KMS-11 (cell line): ENCODE measurements at regions not wholly inside any gene's neighbourhood (a gene's known extent, or its start where the extent isn't known, plus 50 kb on each side); places are given as distances from the start of the nearest gene placed in this dataset.

Experiments used
- H2AFZ ChIP-seq: fragments of 200-600 bp; sonication (generic); 2 replicates; pipeline ENCODE4 v1.6.1; 2016; ENCODE audit warnings: antibody characterized with exemption, mixed run types, low read depth
- H3K27ac ChIP-seq: fragments of 200-600 bp; sonication (generic); 2 replicates; pipeline ENCODE4 v1.6.1; 2016; ENCODE audit warnings: mild to moderate bottlenecking, mixed run types
- H3K27me3 ChIP-seq: fragments of 200-600 bp; sonication (generic); 2 replicates; pipeline ENCODE4 v1.6.1; 2017; ENCODE audit warnings: mild to moderate bottlenecking, low read depth, mixed run types, moderate library complexity; ENCODE audit not compliant: insufficient read depth
- H3K36me3 ChIP-seq: fragments of 200-600 bp; sonication (generic); 2 replicates; pipeline ENCODE4 v1.6.1; 2017; ENCODE audit warnings: mild to moderate bottlenecking, mixed run types; ENCODE audit not compliant: insufficient read depth
- H3K4me1 ChIP-seq: fragments of 200-600 bp; sonication (generic); 2 replicates; pipeline ENCODE4 v1.6.1; 2016; ENCODE audit warnings: mild to moderate bottlenecking, low read depth, mixed run types; ENCODE audit not compliant: poor library complexity, severe bottlenecking
- H3K4me2 ChIP-seq: fragments of 200-600 bp; sonication (generic); 2 replicates; pipeline ENCODE4 v1.7.0; 2016; ENCODE audit warnings: mild to moderate bottlenecking, mixed run types
- H3K4me3 ChIP-seq: fragments of 200-600 bp; sonication (generic); IDR thresholded peaks from 2 replicates; pipeline ENCODE4 v1.6.1; 2017; ENCODE audit warnings: low read depth, low read length, mixed read lengths; ENCODE audit not compliant: insufficient read depth
- H3K79me2 ChIP-seq: fragments of 200-600 bp; sonication (generic); 2 replicates; pipeline ENCODE4 v1.6.1; 2016; ENCODE audit warnings: low read depth, mixed run types; ENCODE audit not compliant: insufficient read depth
- H3K9ac ChIP-seq: fragments of 200-600 bp; sonication (generic); 2 replicates; pipeline ENCODE4 v1.6.1; 2016; ENCODE audit warnings: mild to moderate bottlenecking, mixed run types
- H4K20me1 ChIP-seq: fragments of 200-600 bp; sonication (generic); 2 replicates; pipeline ENCODE4 v1.6.1; 2016; ENCODE audit warnings: mild to moderate bottlenecking, mixed run types; ENCODE audit not compliant: insufficient read depth
- CTCF ChIP-seq: fragments of 200-600 bp; sonication (generic); conservative IDR thresholded peaks from 2 replicates; pipeline ENCODE4 v1.6.1; 2017; ENCODE audit warnings: low read depth, mild to moderate bottlenecking, antibody characterized with exemption, low read length, moderate library complexity, mixed read lengths

DNA sequence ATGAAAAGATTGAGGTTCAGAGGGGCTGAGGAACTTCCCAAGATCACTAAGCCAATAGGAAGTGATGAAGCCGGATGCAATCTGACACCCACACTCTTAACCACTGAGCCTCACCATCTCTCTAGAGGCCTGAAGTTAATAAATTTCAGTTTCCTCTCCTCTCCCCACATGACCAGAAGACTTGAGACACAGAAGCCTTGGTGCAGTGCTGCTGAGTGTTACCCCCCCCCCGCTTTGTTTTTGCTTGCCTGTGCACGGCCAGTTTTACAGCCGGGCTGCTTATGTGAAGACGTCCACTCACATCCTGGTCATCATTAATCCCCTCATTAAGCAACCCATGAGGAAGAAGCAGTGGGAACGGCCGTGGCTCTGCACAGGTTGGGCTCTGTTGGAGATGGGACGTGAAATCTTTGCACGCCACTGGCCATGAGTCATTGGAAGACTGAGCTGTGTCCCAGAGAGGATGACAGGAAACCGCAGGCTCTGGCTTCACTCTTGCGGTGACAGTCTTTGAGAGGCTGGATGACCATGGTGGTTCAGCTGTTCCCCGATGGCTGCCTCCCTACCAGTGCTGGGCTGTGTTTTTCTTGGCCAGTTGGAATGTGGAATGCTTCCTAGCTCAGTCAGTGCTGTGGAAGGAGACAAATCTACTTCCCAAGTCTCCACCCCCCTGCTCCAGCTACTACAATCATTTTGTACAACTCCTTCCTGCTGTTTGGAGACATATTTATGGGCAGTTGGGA, 232.6 kb upstream of the LRTM1 start:
- Histone ChIP-seq H4K20me1 (no peaks in the 10 kb centered on the region), H2AFZ (no peak overlapping the region), H3K36me3 (no peaks in the 10 kb centered on the region), H3K4me2 (no peak overlapping the region), H3K9ac (no peak overlapping the region), H3K27ac (no peak overlapping the region), H3K4me3 (no peak overlapping the region), H3K4me1 (no peaks in the 10 kb centered on the region), H3K79me2 (no peaks in the 10 kb centered on the region), H3K27me3 (no peaks in the 10 kb centered on the region)
- TF ChIP-seq CTCF, result no peak

- TF ChIP-seq CTCF, result no peak
- Histone ChIP-seq H4K20me1 (no peaks in the 10 kb centered on the region), H3K9ac (no peak overlapping the region), H3K4me3 (no peak overlapping the region), H3K27ac (no peak overlapping the region), H3K36me3 (no peaks in the 10 kb centered on the region), H3K4me1 (no peaks in the 10 kb centered on the region), H2AFZ (no peak overlapping the region), H3K4me2 (no peak overlapping the region), H3K79me2 (no peaks in the 10 kb centered on the region), H3K27me3 (no peaks in the 10 kb centered on the region)
Measured at GRCh38 chr3:55159711-55160110, 231.9 kb upstream of the LRTM1 start.

DNA sequence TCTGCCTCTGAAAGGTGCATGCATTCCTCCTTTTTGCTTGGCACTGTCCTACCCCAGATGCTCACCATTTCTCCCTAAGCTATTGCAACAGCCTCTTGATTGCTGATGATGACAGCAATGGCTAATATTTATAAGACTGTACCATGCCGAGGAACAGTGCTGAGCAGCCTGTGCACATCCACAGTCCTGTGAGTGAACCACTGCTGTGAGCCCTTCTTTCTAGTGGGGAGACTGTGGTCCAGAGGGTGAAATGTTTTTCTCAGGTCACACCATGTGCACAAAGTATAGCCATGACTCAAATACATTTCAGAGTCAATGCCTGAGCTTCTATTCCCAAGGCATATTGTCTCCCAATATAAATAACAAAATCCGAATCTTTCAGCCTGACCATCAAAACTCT, 231.2 kb upstream of the LRTM1 start:
- no peak overlapping the region for H3K27ac ChIP-seq
- H3K79me2 ChIP-seq, result no peaks in the 10 kb centered on the region
- no peak overlapping the region for H3K4me2 ChIP-seq
- H4K20me1 ChIP-seq, result no peaks in the 10 kb centered on the region
- TF ChIP-seq CTCF, result no peak
- H3K36me3 ChIP-seq, result no peaks in the 10 kb centered on the region
- no peak overlapping the region for H3K4me3 ChIP-seq
- no peaks in the 10 kb centered on the region for H3K27me3 ChIP-seq
- H3K4me1 ChIP-seq, result no peaks in the 10 kb centered on the region
- no peak overlapping the region for H2AFZ ChIP-seq
- no peak overlapping the region for H3K9ac ChIP-seq

- Histone ChIP-seq H3K79me2 (no peaks in the 10 kb centered on the region), H3K4me1 (no peaks in the 10 kb centered on the region), H3K4me3 (no peak overlapping the region), H3K4me2 (no peak overlapping the region), H3K27me3 (no peaks in the 10 kb centered on the region), H3K36me3 (no peaks in the 10 kb centered on the region), H2AFZ (no peak overlapping the region), H3K27ac (no peak overlapping the region), H3K9ac (no peak overlapping the region), H4K20me1 (no peaks in the 10 kb centered on the region)
- TF ChIP-seq CTCF, result no peak
Measured at GRCh38 chr3:55158345-55158744, 230.5 kb upstream of the LRTM1 start.
